ENCODE measurements at regions not wholly inside any gene's neighbourhood (a gene's known extent, or its start where the extent isn't known, plus 50 kb on each side); places are given as distances from the start of the nearest gene placed in this dataset.

GRCh38 chr11:86167499-86168164 is 76.9 kb upstream of the EED start:
- WGBS, 2 experiments (ENCODE audit: extremely low coverage in 1 of 2, insufficient coverage in 1 of 2, insufficient read length in 1 of 2, insufficient replicate concordance in 2 of 2, low coverage in 1 of 2, low lambda C conversion rate in 2 of 2, missing lambda C conversion rate in 1 of 2), result 90% methylated on average over 4 of the region's 4 CpGs; no CpG with 5 or more reads in 1 of the 2 experiments
- no peak overlapping the region for H4K8ac ChIP-seq (ENCODE audit: extremely low read depth, insufficient read depth, low read length)
- TF ChIP-seq PHF8 (conservative IDR thresholded peaks at IDR 0.05; ENCODE audit: low read depth, low read length) (no peak), TAF1 (IDR thresholded peaks at IDR 0.05; ENCODE audit: low read depth, low read length) (no peak), GTF2F1 (IDR thresholded peaks at IDR 0.05; ENCODE audit: borderline replicate concordance, low read depth, low read length) (no peak), ATF3 (IDR thresholded peaks at IDR 0.05; ENCODE audit: insufficient read depth, low read depth, low read length) (no peak), BRCA1 (IDR thresholded peaks at IDR 0.05; ENCODE audit: low read depth, low read length) (no peak), BCL11A (IDR thresholded peaks at IDR 0.05; ENCODE audit: low read depth in 2 of 2, low read length in 2 of 2) (no peak), BACH1 (IDR thresholded peaks at IDR 0.05; ENCODE audit: low read length) (no peak), CHD2 (IDR thresholded peaks at IDR 0.05; ENCODE audit: low read length) (no peak), HDAC2 (IDR thresholded peaks at IDR 0.05; ENCODE audit: borderline replicate concordance in 1 of 2, low read depth in 2 of 2, low read length in 2 of 2) (no peak)

More at GRCh38 chr11:86167499-86168164, 76.9 kb upstream of the EED start:
- Histone ChIP-seq H2BK20ac (ENCODE audit: low read length) (no peak overlapping the region), H4K5ac (ENCODE audit: insufficient read length, low read depth, low read length) (no peak overlapping the region), H3K14ac (ENCODE audit: insufficient read length) (no peak overlapping the region), H2BK15ac (ENCODE audit: low read length) (no peak overlapping the region), H2BK120ac (replicated peaks; ENCODE audit: low read depth, low read length) (no peak overlapping the region), H2AFZ (ENCODE audit: low read length) (no peak overlapping the region), H4K20me1 (replicated peaks in 1 of 2; ENCODE audit: control insufficient read depth in 1 of 2, insufficient read depth in 2 of 2, low read length in 2 of 2) (no peaks in the 10 kb centered on the region), H3K27ac (ENCODE audit: low read depth, low read length) (no peak overlapping the region), H3K9ac (replicated peaks in 1 of 4; ENCODE audit: extremely low read depth in 1 of 4, low read depth in 3 of 4, low read length in 3 of 4) (no peak overlapping the region), H3K79me2 (ENCODE audit: control insufficient read depth in 1 of 2, insufficient read depth in 2 of 2, low read length in 2 of 2) (no peaks in the 10 kb centered on the region), H2BK5ac (ENCODE audit: low read depth, low read length) (no peak overlapping the region), H3K79me1 (ENCODE audit: low read depth, low read length) (no peaks in the 10 kb centered on the region), H3K23ac (ENCODE audit: insufficient read length) (no peak overlapping the region), H2BK12ac (ENCODE audit: low read depth, low read length) (no peak overlapping the region), H3K4me3 (ENCODE audit: extremely low read depth in 1 of 4, insufficient read depth in 2 of 4, low read depth in 3 of 4, low read length in 4 of 4) (no peak overlapping the region), H4K91ac (replicated peaks; ENCODE audit: insufficient read length, low read length) (no peak overlapping the region), H3K4me1 (replicated peaks in 1 of 4; ENCODE audit: control insufficient read depth in 3 of 4, insufficient read depth in 4 of 4, low read length in 3 of 4) (no peaks in the 10 kb centered on the region), H3K56ac (replicated peaks; ENCODE audit: insufficient read length, low read depth, low read length) (no peak overlapping the region), H3K23me2 (ENCODE audit: low read depth, low read length) (no peaks in the 10 kb centered on the region), H3K4ac (replicated peaks; ENCODE audit: insufficient read length, low read depth, low read length) (no peak overlapping the region), H3K18ac (ENCODE audit: extremely low read depth, low read length) (no peak overlapping the region), H3K4me2 (ENCODE audit: insufficient read depth in 1 of 2, low read depth in 2 of 2, low read length in 2 of 2) (no peak overlapping the region), H2AK5ac (ENCODE audit: low read depth, low read length) (no peak overlapping the region), H3K27me3 (replicated peaks in 1 of 4; ENCODE audit: control insufficient read depth in 3 of 4, extremely low read depth in 1 of 4, insufficient read depth in 3 of 4, low read length in 3 of 4) (no peaks in the 10 kb centered on the region), H3K9me3 (ENCODE audit: insufficient read depth in 2 of 2, low read depth in 1 of 2, low read length in 1 of 2) (no peaks in the 10 kb centered on the region), H3K36me3 (ENCODE audit: control insufficient read depth in 2 of 4, insufficient read depth in 4 of 4, low read length in 3 of 4) (no peaks in the 10 kb centered on the region)
- no peak for DNase-seq (ENCODE audit: low read depth in 1 of 2, low spot score in 2 of 2)
- no peak for FAIRE-seq
- POLR2A ChIA-PET (ENCODE audit: partially characterized antibody), result no interaction called here
- CTCF ChIA-PET (ENCODE audit: partially characterized antibody), result interaction anchor here (0.6 to 2.1 kb wide), 4 partner anchors 11 to 26 kb away, joined by 3 to 4 read pairs (median 4); no protein-coding TSS in a partner anchor
